ENCODE measurements at regions not wholly inside any gene's neighbourhood (a gene's known extent, or its start where the extent isn't known, plus 50 kb on each side); places are given as distances from the start of the nearest gene placed in this dataset.

DNA sequence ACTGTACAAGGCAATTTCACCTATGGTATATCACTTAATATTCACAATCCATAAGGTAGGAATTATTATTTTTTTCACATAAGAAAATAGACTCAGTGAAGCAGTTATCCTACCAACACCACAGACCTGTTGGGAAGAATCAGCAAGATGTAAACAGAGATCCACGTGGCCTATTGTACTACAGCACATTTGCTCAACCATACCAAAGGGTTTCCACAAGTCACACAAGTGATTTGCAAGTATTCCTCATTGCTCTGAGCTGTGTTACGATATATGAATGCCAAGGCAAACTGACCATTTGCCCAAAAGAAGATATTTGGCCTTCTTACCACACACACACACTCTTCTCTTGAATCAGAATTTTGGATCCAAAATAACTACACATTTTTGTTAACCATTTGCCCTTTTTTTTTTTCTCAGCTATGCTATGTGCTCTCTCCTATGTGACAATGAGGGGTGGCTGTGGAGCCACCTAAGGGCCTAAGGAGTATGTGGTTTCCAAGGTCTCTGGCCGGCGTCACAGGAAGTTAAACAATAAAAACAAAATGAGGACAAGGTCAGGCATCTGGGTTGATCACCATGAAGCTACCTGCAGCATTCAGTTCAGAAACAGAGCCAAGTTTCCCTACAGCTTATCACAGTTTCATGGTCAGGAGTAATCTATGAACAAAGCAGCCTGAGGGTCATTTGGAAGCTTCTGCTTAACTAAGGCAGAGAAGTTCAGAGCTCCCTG lies 171.0 kb upstream of the FREM1 start:
- no peak for TF ChIP-seq TCF12 (IDR thresholded peaks at IDR 0.05; ENCODE audit: low read depth)
- TF ChIP-seq, protein P1, sequence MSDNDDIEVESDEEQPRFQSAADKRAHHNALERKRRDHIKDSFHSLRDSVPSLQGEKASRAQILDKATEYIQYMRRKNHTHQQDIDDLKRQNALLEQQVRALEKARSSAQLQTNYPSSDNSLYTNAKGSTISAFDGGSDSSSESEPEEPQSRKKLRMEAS (IDR thresholded peaks at IDR 0.05), result no peak
- no peak for TF ChIP-seq ZBTB7A (IDR thresholded peaks at IDR 0.05; ENCODE audit: low read depth)
- TF ChIP-seq EP300 (IDR thresholded peaks at IDR 0.05; ENCODE audit: borderline replicate concordance), result no peak
- no peak for TF ChIP-seq CREB1 (IDR thresholded peaks at IDR 0.05; ENCODE audit: low read depth)
- no peak for TF ChIP-seq RAD21 (IDR thresholded peaks at IDR 0.05; ENCODE audit: low read depth)
- TF ChIP-seq USF1 (IDR thresholded peaks at IDR 0.05), result no peak
- TF ChIP-seq EGR1 (IDR thresholded peaks at IDR 0.05), result no peak
- no peak for TF ChIP-seq YY1 (IDR thresholded peaks at IDR 0.05; ENCODE audit: low read depth)
- TF ChIP-seq CEBPB (IDR thresholded peaks at IDR 0.05), result no peak
- no peak for TF ChIP-seq FOXM1 (IDR thresholded peaks at IDR 0.05; ENCODE audit: borderline replicate concordance, low read depth)
- no peak for TF ChIP-seq REST (IDR thresholded peaks at IDR 0.05; ENCODE audit: low read depth)
- TF ChIP-seq NFIC (IDR thresholded peaks at IDR 0.05), result no peak
- no peak for TF ChIP-seq TEAD4 (IDR thresholded peaks at IDR 0.05)
- no peak for TF ChIP-seq TAF1 (IDR thresholded peaks at IDR 0.05; ENCODE audit: low read depth)

- TF ChIP-seq CEBPB (IDR thresholded peaks at IDR 0.05), result no peak
- TF ChIP-seq TCF12 (IDR thresholded peaks at IDR 0.05; ENCODE audit: low read depth), result no peak
- no peak for TF ChIP-seq RAD21 (IDR thresholded peaks at IDR 0.05; ENCODE audit: low read depth)
- no peak for TF ChIP-seq TAF1 (IDR thresholded peaks at IDR 0.05; ENCODE audit: low read depth)
- no peak for TF ChIP-seq EGR1 (IDR thresholded peaks at IDR 0.05)
- no peak for TF ChIP-seq FOXM1 (IDR thresholded peaks at IDR 0.05; ENCODE audit: borderline replicate concordance, low read depth)
- TF ChIP-seq NFIC (IDR thresholded peaks at IDR 0.05), result no peak
- TF ChIP-seq REST (IDR thresholded peaks at IDR 0.05; ENCODE audit: low read depth), result no peak
- TF ChIP-seq, protein P1 (IDR thresholded peaks at IDR 0.05), result no peak
- TF ChIP-seq EP300 (IDR thresholded peaks at IDR 0.05; ENCODE audit: borderline replicate concordance), result no peak
- no peak for TF ChIP-seq CREB1 (IDR thresholded peaks at IDR 0.05; ENCODE audit: low read depth)
- TF ChIP-seq ZBTB7A (IDR thresholded peaks at IDR 0.05; ENCODE audit: low read depth), result no peak
- TF ChIP-seq USF1 (IDR thresholded peaks at IDR 0.05), result no peak
- no peak for TF ChIP-seq YY1 (IDR thresholded peaks at IDR 0.05; ENCODE audit: low read depth)
- TF ChIP-seq TEAD4 (IDR thresholded peaks at IDR 0.05), result no peak
These were observed 170.2 kb upstream of the FREM1 start for GRCh38 chr9:15080401-15080800.

DNA sequence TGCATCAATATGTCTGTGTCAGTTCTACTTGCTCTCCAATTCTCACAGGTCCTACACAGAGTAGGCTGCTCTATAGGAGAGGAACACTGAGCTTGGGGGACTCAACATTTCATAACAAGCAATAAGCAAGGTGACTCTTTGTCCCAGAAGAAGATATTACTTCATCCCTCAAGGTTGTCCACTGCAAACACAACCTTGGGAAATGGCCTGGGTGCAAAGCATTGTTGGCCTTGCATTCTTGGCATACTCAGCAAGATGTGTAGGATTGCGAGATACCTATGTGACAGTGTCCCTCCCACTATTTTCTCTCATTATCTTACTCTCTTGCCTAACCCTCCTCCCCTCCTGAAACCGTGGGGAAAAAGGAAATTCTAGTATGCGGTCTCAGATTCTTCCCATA lies 169.8 kb upstream of the FREM1 start:
- no peak for TF ChIP-seq RAD21 (IDR thresholded peaks at IDR 0.05; ENCODE audit: low read depth)
- no peak for TF ChIP-seq CREB1 (IDR thresholded peaks at IDR 0.05; ENCODE audit: low read depth)
- no peak for TF ChIP-seq YY1 (IDR thresholded peaks at IDR 0.05; ENCODE audit: low read depth)
- no peak for TF ChIP-seq FOXM1 (IDR thresholded peaks at IDR 0.05; ENCODE audit: borderline replicate concordance, low read depth)
- no peak for TF ChIP-seq REST (IDR thresholded peaks at IDR 0.05; ENCODE audit: low read depth)

- no peak for TF ChIP-seq TEAD4 (IDR thresholded peaks at IDR 0.05)
- no peak for TF ChIP-seq EP300 (IDR thresholded peaks at IDR 0.05; ENCODE audit: borderline replicate concordance)
- no peak for TF ChIP-seq CREB1 (IDR thresholded peaks at IDR 0.05; ENCODE audit: low read depth)
- no peak for TF ChIP-seq ZBTB7A (IDR thresholded peaks at IDR 0.05; ENCODE audit: low read depth)
- TF ChIP-seq USF1 (IDR thresholded peaks at IDR 0.05), result no peak
- TF ChIP-seq FOXM1 (IDR thresholded peaks at IDR 0.05; ENCODE audit: borderline replicate concordance, low read depth), result no peak
These were observed 167.9 kb upstream of the FREM1 start for GRCh38 chr9:15077946-15078729.

All from Ishikawa (cell line).